GM19193 (cell line): ENCODE measurements at regions not wholly inside any gene's neighbourhood (a gene's known extent, or its start where the extent isn't known, plus 50 kb on each side); places are given as distances from the start of the nearest gene placed in this dataset.

Experiments
- POLR2A ChIP-seq: IDR thresholded peaks from 4 replicates; pipeline ENCODE4 v1.6.1; 2011; ENCODE audit not compliant: insufficient read depth, insufficient read length; ENCODE audit errors: extremely low read depth

GRCh38 chr11:127935081-127935480, 652.3 kb downstream of the ETS1 start:
- TF ChIP-seq POLR2A = no peak

- TF ChIP-seq POLR2A = no peak
Measured at GRCh38 chr11:127931803-127932202, 655.6 kb downstream of the ETS1 start.

GRCh38 chr11:127926721-127927120, 660.6 kb downstream of the ETS1 start:
- no peak for TF ChIP-seq POLR2A

GRCh38 chr11:127925475-127925874, 661.9 kb downstream of the ETS1 start:
- no peak for TF ChIP-seq POLR2A

- no peak for TF ChIP-seq POLR2A
Measured at GRCh38 chr11:127919206-127920000, 668.0 kb downstream of the ETS1 start.

- TF ChIP-seq POLR2A = no peak
Measured at GRCh38 chr11:127902382-127902781, 685.0 kb downstream of the ETS1 start.

GRCh38 chr11:127898422-127899365, 688.7 kb downstream of the ETS1 start:
- no peak for TF ChIP-seq POLR2A

GRCh38 chr11:127895776-127896175, 691.6 kb downstream of the ETS1 start:
- no peak for TF ChIP-seq POLR2A

GRCh38 chr11:127894316-127894715, 693.0 kb downstream of the ETS1 start:
- no peak for TF ChIP-seq POLR2A

- no peak for TF ChIP-seq POLR2A
Measured at GRCh38 chr11:127890030-127890615, 697.2 kb downstream of the ETS1 start.

GRCh38 chr11:127888386-127888785, 699.0 kb downstream of the ETS1 start:
- TF ChIP-seq POLR2A = no peak

GRCh38 chr11:127875131-127875530, 712.2 kb downstream of the ETS1 start:
- no peak for TF ChIP-seq POLR2A

- no peak for TF ChIP-seq POLR2A
Measured at GRCh38 chr11:127873478-127873877, 713.9 kb downstream of the ETS1 start.

- TF ChIP-seq POLR2A = no peak
Measured at GRCh38 chr11:127866109-127866508, 721.2 kb downstream of the ETS1 start.

GRCh38 chr11:127864861-127865260, 722.5 kb downstream of the ETS1 start:
- no peak for TF ChIP-seq POLR2A
